Cardiac fibroblast (primary cell): ENCODE measurements at regions not wholly inside any gene's neighbourhood (a gene's known extent, or its start where the extent isn't known, plus 50 kb on each side); places are given as distances from the start of the nearest gene placed in this dataset.

ENCODE experiments used
- DNase-seq, 2 donors: peaks; one replicate each; pipeline versions ENCODE4 v3.0.0 to v3.0.0-alpha.2; 2010; ENCODE audit warnings: low read depth in 2 of 2
- H3K4me3 ChIP-seq, 2 donors: replicated peaks in 1 of 2; 1 replicate in 1 of 2; 2 replicates in 1 of 2; pipeline ENCODE4 v1.5.1; 2011; ENCODE audit warnings: low read depth in 2 of 2, low read length in 2 of 2, mild to moderate bottlenecking in 2 of 2, moderate library complexity in 1 of 2
- CTCF ChIP-seq: IDR thresholded peaks from one replicate; pipeline ENCODE4 v1.5.1; 2011; ENCODE audit warnings: low read depth, mild to moderate bottlenecking, low read length, inconsistent platforms

GRCh38 chr11:69892986-69893555 lies 73.9 kb upstream of the FGF3 start:
- DNase-seq, result no peak
- no peak for TF ChIP-seq CTCF
- no peak overlapping the region for H3K4me3 ChIP-seq

GRCh38 chr11:69893631-69894030 lies 74.4 kb upstream of the FGF3 start:
- no peak for DNase-seq
- no peak overlapping the region for H3K4me3 ChIP-seq
- no peak for TF ChIP-seq CTCF

GRCh38 chr11:69894181-69894611 lies 75.0 kb upstream of the FGF3 start:
- no peak overlapping the region for H3K4me3 ChIP-seq
- no peak for TF ChIP-seq CTCF
- DNase-seq, result no peak

- TF ChIP-seq CTCF, result no peak
- no peak overlapping the region for H3K4me3 ChIP-seq
- DNase-seq, result no peak
Measured at GRCh38 chr11:69894648-69895047, 75.4 kb upstream of the FGF3 start.

GRCh38 chr11:69896250-69896649 lies 77.0 kb upstream of the FGF3 start:
- no peak for DNase-seq
- TF ChIP-seq CTCF, result no peak
- H3K4me3 ChIP-seq, result no peak overlapping the region

GRCh38 chr11:69898123-69898522 lies 78.9 kb upstream of the FGF3 start:
- H3K4me3 ChIP-seq, result no peak overlapping the region
- DNase-seq, result no peak
- TF ChIP-seq CTCF, result no peak
